K562 (cell line): ENCODE measurements at regions not wholly inside any gene's neighbourhood (a gene's known extent, or its start where the extent isn't known, plus 50 kb on each side); places are given as distances from the start of the nearest gene placed in this dataset.

Source experiments
- CHD4 ChIP-seq: fragments of 200-600 bp; sonication (generic); IDR thresholded peaks from 3 replicates; pipeline ENCODE4 v1.6.1; 2012; ENCODE audit warnings: low read depth, mild to moderate bottlenecking, mixed read lengths, low read length, inconsistent platforms; ENCODE audit not compliant: insufficient read depth, insufficient replicate concordance, poor library complexity, severe bottlenecking
- FOSL1 ChIP-seq: fragments of 200-800 bp; sonication (Bioruptor generic); conservative IDR thresholded peaks from 2 replicates; pipeline ENCODE4 v1.6.1; 2016; ENCODE audit warnings: missing genetic modification characterization, missing compliant biosample characterization
- KDM4B ChIP-seq, 2 experiments: fragments of 450-650 bp in 1 of 2; sonication (generic) in 1 of 2; IDR thresholded peaks; 2 replicates each; pipeline ENCODE4 v1.6.1; 2016 to 2017; ENCODE audit warnings: borderline replicate concordance in 2 of 2, antibody characterized with exemption in 1 of 2, low read depth in 1 of 2, mild to moderate bottlenecking in 1 of 2
- PHF21A ChIP-seq: fragments of 450-650 bp; IDR thresholded peaks from 2 replicates; pipeline ENCODE4 v1.6.1; 2017; ENCODE audit warnings: low read depth, borderline replicate concordance
- POLR2B ChIP-seq: fragments of 450-650 bp; IDR thresholded peaks from 2 replicates; pipeline ENCODE4 v1.6.1; 2018; ENCODE audit warnings: low read depth; ENCODE audit not compliant: partially characterized antibody
- RB1 ChIP-seq: fragments of 450-650 bp; IDR thresholded peaks from 2 replicates; pipeline ENCODE4 v1.6.1; 2017; ENCODE audit warnings: low read depth, mild to moderate bottlenecking
- RBBP5 ChIP-seq: fragments of 200-600 bp; sonication (generic); IDR thresholded peaks from 2 replicates; pipeline ENCODE4 v1.6.1; 2012; ENCODE audit warnings: borderline replicate concordance, mild to moderate bottlenecking, low read length, control low read depth, inconsistent platforms; ENCODE audit not compliant: insufficient read depth, poor library complexity, severe bottlenecking
- TOE1 ChIP-seq, 2 experiments: fragments of 450-650 bp in 1 of 2; sonication (generic) in 1 of 2; formaldehyde crosslinking in 1 of 2; IDR thresholded peaks; 2 replicates each; pipeline versions ENCODE4 v1.7.1 to v1.8.0; 2016 to 2022; ENCODE audit warnings: borderline replicate concordance in 2 of 2, mild to moderate bottlenecking in 2 of 2, antibody characterized with exemption in 1 of 2, inconsistent platforms in 1 of 2, low read depth in 1 of 2, missing genetic modification reagents in 1 of 2, moderate library complexity in 1 of 2
- ZBTB11 ChIP-seq, 3 experiments: fragments of 200-800 bp in 1 of 3; fragments of 250-450 bp in 1 of 3; fragments of 450-650 bp in 1 of 3; sonication (Bioruptor Pico) in 1 of 3; sonication (Bioruptor generic) in 1 of 3; formaldehyde crosslinking in 1 of 3; IDR thresholded peaks; 2 replicates each; pipeline versions ENCODE4 v1.6.1 to v1.8.0; 2016 to 2022; ENCODE audit warnings: mild to moderate bottlenecking in 2 of 3, missing genetic modification characterization in 2 of 3, missing compliant biosample characterization in 1 of 3, moderate library complexity in 1 of 3
- ZBTB5 ChIP-seq: fragments of 450-650 bp; IDR thresholded peaks from 2 replicates; pipeline ENCODE4 v1.6.1; 2017; ENCODE audit warnings: antibody characterized with exemption
- ZNF133 ChIP-seq: fragments of 250-450 bp; sonication (Bioruptor Pico); IDR thresholded peaks from 2 replicates; pipeline ENCODE4 v1.4.0; 2020; ENCODE audit warnings: mild to moderate bottlenecking
- ZNF212 ChIP-seq: fragments of 450-650 bp; formaldehyde crosslinking; IDR thresholded peaks from 2 replicates; pipeline ENCODE4 v1.4.0; 2020; ENCODE audit warnings: mild to moderate bottlenecking
- ZNF431 ChIP-seq: sonication (generic); formaldehyde crosslinking; IDR thresholded peaks from 2 replicates; pipeline ENCODE4 v1.8.0; 2022; ENCODE audit warnings: mild to moderate bottlenecking, missing genetic modification reagents
- TF ChIP-seq, protein P1 (sequence below), 2 experiments: IDR thresholded peaks; 2 replicates each; pipeline ENCODE4 v1.6.1; 2012; ENCODE audit warnings: improper control_type of control experiment in 2 of 2, low read depth in 2 of 2, low read length in 2 of 2, borderline replicate concordance in 1 of 2
- TF ChIP-seq, protein P2 (sequence below): fragments of 450-650 bp; formaldehyde crosslinking; IDR thresholded peaks from 2 replicates; pipeline ENCODE4 v1.4.0; 2020; ENCODE audit warnings: mild to moderate bottlenecking, moderate library complexity

- TF ChIP-seq ZBTB5 (no peak), ZNF133 (CRISPR knock-in tag) (no peak), ZBTB11 (CRISPR knock-in tag; IDR thresholded peaks at IDR 0.05) (no peak), ZNF212 (CRISPR knock-in tag) (no peak), CHD4 (no peak), KDM4B (IDR thresholded peaks at IDR 0.05; ENCODE audit: borderline replicate concordance in 2 of 2, low read depth in 1 of 2) (no peak), RB1 (peak; percentile 71), FOSL1 (tag) (peak; percentile 76), PHF21A (no peak), ZNF431 (no peak), TOE1 (IDR thresholded peaks at IDR 0.05; ENCODE audit: borderline replicate concordance) (no peak), TOE1 (CRISPR knock-in tag; IDR thresholded peaks at IDR 0.05; ENCODE audit: borderline replicate concordance, low read depth) (no peak), RBBP5 (peak; percentile 68), POLR2B (no peak)
- TF ChIP-seq, protein P1, sequence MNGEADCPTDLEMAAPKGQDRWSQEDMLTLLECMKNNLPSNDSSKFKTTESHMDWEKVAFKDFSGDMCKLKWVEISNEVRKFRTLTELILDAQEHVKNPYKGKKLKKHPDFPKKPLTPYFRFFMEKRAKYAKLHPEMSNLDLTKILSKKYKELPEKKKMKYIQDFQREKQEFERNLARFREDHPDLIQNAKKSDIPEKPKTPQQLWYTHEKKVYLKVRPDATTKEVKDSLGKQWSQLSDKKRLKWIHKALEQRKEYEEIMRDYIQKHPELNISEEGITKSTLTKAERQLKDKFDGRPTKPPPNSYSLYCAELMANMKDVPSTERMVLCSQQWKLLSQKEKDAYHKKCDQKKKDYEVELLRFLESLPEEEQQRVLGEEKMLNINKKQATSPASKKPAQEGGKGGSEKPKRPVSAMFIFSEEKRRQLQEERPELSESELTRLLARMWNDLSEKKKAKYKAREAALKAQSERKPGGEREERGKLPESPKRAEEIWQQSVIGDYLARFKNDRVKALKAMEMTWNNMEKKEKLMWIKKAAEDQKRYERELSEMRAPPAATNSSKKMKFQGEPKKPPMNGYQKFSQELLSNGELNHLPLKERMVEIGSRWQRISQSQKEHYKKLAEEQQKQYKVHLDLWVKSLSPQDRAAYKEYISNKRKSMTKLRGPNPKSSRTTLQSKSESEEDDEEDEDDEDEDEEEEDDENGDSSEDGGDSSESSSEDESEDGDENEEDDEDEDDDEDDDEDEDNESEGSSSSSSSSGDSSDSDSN (IDR thresholded peaks at IDR 0.05; ENCODE audit: borderline replicate concordance in 1 of 2, low read depth in 2 of 2, low read length in 2 of 2), result no peak; a peak in 1 of 4 replicates
- TF ChIP-seq, protein P2, sequence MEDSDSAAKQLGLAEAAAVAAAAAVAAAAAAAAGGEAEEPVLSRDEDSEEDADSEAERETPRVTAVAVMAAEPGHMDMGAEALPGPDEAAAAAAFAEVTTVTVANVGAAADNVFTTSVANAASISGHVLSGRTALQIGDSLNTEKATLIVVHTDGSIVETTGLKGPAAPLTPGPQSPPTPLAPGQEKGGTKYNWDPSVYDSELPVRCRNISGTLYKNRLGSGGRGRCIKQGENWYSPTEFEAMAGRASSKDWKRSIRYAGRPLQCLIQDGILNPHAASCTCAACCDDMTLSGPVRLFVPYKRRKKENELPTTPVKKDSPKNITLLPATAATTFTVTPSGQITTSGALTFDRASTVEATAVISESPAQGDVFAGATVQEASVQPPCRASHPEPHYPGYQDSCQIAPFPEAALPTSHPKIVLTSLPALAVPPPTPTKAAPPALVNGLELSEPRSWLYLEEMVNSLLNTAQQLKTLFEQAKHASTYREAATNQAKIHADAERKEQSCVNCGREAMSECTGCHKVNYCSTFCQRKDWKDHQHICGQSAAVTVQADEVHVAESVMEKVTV (CRISPR knock-in tag), result no peak
Measured at GRCh38 chr10:78302989-78303854, 269.6 kb downstream of the RPS24 start (continued).
